NOMO-1 treated with DMSO at 0.1 percent for 48 hours (cell line): ENCODE measurements at regions not wholly inside any gene's neighbourhood (a gene's known extent, or its start where the extent isn't known, plus 50 kb on each side); places are given as distances from the start of the nearest gene placed in this dataset.
"Not testable (repeated sequence)": the region's sequence is repeated elsewhere in the genome, so short reads cannot be mapped to it uniquely, and the experiment has no call there.

ENCODE experiments used
- DNase-seq: peaks from one replicate; lab custom pipeline; 2025; ENCODE audit not compliant: unreplicated experiment; lab: John Stamatoyannopoulos, UW

- DNase-seq = not testable (repeated sequence)
Measured at GRCh38 chr3:192968901-192969300, 51.2 kb upstream of the MB21D2 start.

DNA sequence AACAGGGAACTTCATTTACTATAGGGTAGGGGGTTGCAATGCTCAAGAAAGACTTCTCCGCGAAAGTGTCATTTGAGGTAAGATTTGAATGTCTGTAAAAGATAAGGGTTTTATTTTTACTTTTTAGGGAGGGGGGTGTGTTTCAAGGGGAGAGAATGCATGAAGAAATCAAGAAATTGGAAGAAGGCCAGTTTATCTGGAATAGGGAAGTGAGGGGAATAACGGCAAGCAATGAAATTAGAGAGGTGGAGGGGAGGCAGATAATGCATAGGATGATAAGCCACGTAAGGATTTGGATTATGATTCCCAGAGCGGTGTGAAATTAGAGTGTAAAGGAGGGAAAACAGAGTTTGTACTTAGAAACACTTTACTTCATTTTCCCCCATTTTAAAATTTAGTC, 63.0 kb upstream of the MB21D2 start:
- DNase-seq = no peak

- DNase-seq = no peak
Measured at GRCh38 chr3:192986379-192986778, 68.7 kb upstream of the MB21D2 start.

DNA sequence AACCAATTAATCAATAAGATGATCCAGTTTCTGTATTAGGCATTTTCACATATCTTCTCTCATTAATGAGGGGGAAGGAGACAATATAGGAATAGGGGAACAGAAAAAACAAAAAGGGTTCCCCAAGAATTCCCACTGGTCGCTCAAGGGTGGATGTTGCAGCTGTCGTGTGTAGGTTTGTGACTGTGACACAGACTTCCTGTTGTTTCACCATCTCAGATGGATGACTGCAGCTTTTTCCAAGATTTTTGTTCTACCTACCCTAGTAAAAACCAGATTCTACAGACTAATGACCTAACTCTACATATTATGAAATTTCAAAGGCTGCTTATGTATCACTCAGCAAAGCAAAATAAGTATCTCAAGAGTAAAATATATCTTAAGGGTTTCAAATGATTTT, 73.7 kb upstream of the MB21D2 start:
- no peak for DNase-seq

- DNase-seq = no peak
Measured at GRCh38 chr3:192992361-192992760, 74.7 kb upstream of the MB21D2 start.

DNA sequence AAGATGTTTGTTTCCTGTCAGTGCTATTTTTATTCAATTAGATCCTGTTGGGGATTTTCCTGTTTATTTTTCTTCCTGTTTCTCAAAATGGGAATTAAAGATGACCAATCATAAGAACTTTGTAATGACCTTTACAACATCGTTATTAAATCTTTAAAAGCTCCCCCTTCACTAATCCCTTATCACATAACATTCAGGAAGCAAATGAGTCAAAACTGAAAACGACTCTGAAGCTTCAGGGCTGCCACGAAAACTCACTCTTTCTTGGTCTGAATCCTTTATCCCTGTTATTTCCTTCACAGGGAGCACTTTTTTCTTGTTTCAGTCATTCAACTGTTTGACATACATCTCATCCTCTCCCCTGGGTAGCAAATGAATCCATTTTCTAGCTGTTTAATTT, 75.8 kb upstream of the MB21D2 start:
- no peak for DNase-seq

DNA sequence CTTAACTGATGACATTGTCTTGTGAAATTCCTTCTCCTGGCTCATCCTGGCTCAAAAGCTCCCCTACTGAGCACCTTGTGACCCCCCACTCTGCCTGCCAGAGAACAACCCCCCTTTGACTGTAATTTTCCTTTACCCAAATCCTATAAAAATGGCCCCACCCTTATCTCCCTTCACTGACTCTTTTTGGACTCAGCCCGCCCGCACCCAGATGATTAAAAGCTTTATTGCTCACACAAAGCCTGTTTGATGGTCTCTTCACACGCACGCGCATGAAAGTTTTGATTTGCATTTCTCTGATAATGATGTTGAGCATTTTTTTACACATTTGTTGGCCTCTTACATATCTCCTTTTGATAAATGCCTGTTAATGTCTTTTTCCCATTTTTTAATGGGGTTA, 83.5 kb upstream of the MB21D2 start:
- not testable (repeated sequence) for DNase-seq

- not testable (repeated sequence) for DNase-seq
Measured at GRCh38 chr3:193003624-193004023, 86.0 kb upstream of the MB21D2 start.

DNA sequence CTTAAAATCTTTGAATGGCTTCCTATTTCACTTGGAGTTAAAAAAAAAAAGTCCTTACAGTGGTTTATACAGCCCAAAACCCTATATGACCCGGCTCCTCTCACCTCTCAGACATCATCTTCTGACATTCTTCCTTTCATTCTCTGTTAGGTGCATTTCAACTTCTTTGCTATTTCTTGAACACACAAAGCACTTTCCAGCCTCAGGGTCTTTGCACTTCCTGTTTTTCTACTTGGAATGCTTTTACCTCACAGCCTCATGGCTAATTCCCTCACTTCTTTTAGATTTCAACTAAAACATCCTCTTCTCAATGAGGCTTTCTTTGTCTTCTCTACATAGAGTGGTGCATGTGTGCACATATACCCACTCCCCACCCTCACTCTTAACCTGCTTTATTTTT, 91.0 kb upstream of the MB21D2 start:
- DNase-seq = no peak

GRCh38 chr3:193010191-193010590, 92.5 kb upstream of the MB21D2 start:
- no peak for DNase-seq

- DNase-seq = no peak
Measured at GRCh38 chr3:193011958-193012357, 94.3 kb upstream of the MB21D2 start.

- no peak for DNase-seq
Measured at GRCh38 chr3:193014902-193015301, 97.2 kb upstream of the MB21D2 start.

- no peak for DNase-seq
Measured at GRCh38 chr3:193016437-193016901, 98.8 kb upstream of the MB21D2 start.

DNA sequence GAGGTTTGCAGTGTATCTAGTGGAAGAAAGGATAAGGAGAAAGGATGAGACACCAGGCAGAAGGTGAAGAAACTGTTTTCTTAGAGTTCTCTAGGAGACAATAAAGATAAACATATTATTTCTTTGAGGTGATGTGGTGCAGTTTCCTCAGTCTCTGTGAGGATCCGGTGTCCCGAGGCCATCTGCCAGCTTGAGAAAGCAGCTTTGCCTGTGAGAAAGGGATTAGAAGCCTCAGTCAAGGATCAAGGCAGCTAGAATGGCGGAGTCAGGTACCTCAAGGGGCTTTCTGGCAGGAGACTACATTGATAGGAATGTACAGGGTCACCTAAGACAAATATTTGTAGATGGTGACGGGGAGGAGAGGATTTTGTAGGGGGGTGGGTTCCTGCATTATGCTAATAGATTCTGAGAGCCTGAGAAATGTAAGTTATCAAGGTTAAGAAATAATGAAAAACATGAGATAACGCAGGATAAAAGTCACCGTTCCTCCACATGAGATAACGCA, 103.9 kb upstream of the MB21D2 start:
- DNase-seq = no peak

DNA sequence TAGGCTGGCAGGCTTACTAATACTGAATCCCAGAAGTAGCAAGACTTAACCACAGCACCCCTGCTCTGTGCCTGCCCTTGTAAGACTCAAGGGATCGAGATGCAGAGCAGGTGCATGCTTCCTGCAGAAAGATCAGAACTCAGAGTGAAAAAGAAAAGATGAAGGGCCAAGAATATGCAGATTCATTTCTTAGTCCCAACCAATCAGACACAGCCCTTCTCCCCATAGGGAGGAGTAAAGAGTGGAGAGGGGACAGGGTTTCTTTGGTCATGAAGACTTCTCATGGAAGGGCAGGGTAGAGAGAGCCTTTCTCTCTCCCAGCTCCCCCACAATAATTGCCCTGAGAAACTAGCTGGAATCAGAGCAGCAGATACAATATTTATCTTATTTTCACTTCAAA, 105.6 kb upstream of the MB21D2 start:
- DNase-seq = no peak

DNA sequence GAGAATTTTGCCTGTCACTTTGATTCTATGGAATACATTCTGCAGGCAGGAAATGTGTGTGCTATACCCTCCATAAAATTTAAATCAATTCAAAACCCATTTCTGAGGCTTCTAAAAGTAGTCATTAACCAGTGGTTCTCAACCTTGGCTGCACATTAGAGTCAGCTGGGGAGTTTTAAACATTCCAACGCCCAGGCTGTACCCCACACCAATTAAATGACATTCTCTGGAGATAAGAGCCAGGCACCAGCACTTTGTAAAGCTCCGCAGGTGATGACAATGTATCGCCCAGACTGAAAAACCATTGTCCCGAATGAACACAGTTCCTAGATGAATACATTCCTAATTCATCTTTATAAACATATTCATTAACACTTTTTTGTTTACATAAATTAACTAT, 110.6 kb upstream of the MB21D2 start:
- no peak for DNase-seq

- peak; percentile 55 for DNase-seq
Measured at GRCh38 chr3:193029800-193030199, 112.1 kb upstream of the MB21D2 start.

- no peak for DNase-seq
Measured at GRCh38 chr3:193030276-193030675, 112.6 kb upstream of the MB21D2 start.

GRCh38 chr3:193031911-193032310, 114.3 kb upstream of the MB21D2 start:
- no peak for DNase-seq

- no peak for DNase-seq
Measured at GRCh38 chr3:193033226-193033780, 115.6 kb upstream of the MB21D2 start.

DNA sequence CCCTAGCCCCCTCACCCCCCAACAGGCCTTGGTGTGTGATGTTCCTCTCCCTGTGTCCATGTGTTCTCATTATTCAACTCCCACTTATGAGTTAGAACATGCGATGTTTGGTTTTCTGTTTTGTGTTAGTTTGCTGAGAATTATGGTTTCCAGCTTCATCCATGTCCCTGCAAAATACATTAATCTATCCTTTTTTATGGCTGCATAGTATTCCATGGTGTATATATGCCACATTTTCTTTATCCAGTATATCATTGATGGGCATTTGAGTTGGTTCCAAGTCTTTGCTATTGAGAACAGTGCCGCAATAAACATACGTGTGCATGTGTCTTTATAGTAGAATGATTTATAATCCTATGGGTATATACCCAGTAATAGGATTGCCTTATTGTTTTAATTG, 120.2 kb upstream of the MB21D2 start:
- DNase-seq = not testable (repeated sequence)

DNA sequence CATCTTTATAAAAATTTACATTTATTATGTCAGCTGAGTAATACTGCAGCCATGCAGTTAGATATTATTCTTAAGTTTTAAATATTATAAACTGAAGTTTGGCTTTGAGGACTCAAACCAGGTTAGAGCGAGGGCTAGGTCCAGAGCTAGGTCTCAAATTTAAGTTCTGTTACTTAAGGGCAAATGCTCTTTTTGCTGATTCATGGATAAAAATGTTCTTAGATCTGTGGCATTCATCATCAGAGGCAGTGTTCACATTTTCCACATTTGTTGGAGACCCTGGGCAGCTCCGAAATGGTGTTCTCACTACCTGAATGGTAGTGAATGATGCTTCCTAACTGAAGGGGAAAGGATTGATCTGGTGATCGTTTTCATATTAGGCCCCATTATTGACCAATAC, 121.4 kb upstream of the MB21D2 start:
- no peak for DNase-seq
